Heart left ventricle (tissue), 13 donors: ENCODE measurements at regions not wholly inside any gene's neighbourhood (a gene's known extent, or its start where the extent isn't known, plus 50 kb on each side); places are given as distances from the start of the nearest gene placed in this dataset.
"Not testable (repeated sequence)": the region's sequence is repeated elsewhere in the genome, so short reads cannot be mapped to it uniquely, and the experiment has no call there.

Source experiments
- POLR2A ChIP-seq, 2 donors: fragments of 450-650 bp; IDR thresholded peaks; one replicate each; pipeline ENCODE4 v1.6.1; 2017; ENCODE audit warnings: antibody characterized with exemption in 2 of 2, mild to moderate bottlenecking in 2 of 2, moderate library complexity in 2 of 2
- TF ChIP-seq, protein P1 (sequence below), 12 donors: fragments of 200-600 bp; sonication (generic) in 4 of 12; IDR thresholded peaks; one replicate each; pipeline versions ENCODE4 v1.5.0 to v1.8.0; 2018 to 2022; ENCODE audit warnings: antibody characterized with exemption in 12 of 12, mild to moderate bottlenecking in 5 of 12
- donor health status: ischemic (EF 13 %, LVEDD 7.1; RV severe dilation, severe dysfunction).
- donor health status: DM: no; HTN: yes; CAD: no.
- donor health status: DM: no; HTN: no; CAD: no.
- donor health status: ischemic (EF 25% LVEDD 6.9; RV normal size, moderate dysfunction).
- donor health status: ischemic (EF 25% LVEDD 5.7; RV mildly dilated, moderate dysfunction).
- donor health status: ischemic (EF 35%, LVEDD 5.7; RV mildly dilated, moderate dysfunction).
- donor health status: nonischemic (EF 11% LVEDD 7.7; RV severe dilation, severe dysfunction).
- donor health status: DM: yes; HTN: yes; CAD: no.
- donor health status: PGD.
- donor health status: ischemic (EF 29% LVEDD 5.4; RV normal size, mild dysfunction).
- donor health status: nonischemic (EF 23%, LVEDD 6.1; RV moderate dilation, normal function).

DNA sequence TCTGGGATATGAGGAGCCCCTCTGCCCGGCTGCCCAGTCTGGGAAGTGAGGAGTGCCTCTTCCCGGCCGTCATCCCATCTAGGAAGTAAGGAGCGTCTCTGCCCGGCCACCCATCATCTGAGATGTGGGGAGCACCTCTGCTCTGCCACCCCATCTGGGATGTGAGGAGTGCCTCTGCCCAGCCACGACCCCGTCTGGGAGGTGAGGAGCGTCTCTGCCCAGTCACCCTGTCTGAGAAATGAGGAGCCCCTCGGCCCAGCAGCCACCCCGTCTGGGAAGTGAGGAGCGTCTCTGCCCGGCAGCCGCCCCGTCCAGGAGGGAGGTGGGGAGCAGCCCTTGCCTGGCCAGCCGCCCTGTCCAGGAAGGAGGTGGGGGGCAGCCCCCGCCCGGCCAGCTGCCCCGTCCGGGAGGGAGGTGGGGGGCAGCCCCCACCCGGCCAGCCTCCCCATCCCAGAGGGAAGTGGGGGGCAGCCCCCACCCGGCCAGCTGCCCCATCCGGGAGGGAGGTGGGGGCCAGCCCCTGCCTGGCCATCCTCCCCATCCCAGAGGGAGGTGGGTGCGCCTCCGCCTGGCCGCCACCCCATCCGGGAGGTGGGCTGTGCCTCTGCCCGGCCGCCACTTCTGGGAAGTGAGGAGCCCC lies 194.4 kb upstream of the HCN1 start:
- not testable (repeated sequence) for TF ChIP-seq POLR2A (IDR thresholded peaks at IDR 0.05)
- TF ChIP-seq, protein P1, sequence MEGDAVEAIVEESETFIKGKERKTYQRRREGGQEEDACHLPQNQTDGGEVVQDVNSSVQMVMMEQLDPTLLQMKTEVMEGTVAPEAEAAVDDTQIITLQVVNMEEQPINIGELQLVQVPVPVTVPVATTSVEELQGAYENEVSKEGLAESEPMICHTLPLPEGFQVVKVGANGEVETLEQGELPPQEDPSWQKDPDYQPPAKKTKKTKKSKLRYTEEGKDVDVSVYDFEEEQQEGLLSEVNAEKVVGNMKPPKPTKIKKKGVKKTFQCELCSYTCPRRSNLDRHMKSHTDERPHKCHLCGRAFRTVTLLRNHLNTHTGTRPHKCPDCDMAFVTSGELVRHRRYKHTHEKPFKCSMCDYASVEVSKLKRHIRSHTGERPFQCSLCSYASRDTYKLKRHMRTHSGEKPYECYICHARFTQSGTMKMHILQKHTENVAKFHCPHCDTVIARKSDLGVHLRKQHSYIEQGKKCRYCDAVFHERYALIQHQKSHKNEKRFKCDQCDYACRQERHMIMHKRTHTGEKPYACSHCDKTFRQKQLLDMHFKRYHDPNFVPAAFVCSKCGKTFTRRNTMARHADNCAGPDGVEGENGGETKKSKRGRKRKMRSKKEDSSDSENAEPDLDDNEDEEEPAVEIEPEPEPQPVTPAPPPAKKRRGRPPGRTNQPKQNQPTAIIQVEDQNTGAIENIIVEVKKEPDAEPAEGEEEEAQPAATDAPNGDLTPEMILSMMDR (IDR thresholded peaks at IDR 0.05): not testable (repeated sequence)
